ENCODE measurements at regions not wholly inside any gene's neighbourhood (a gene's known extent, or its start where the extent isn't known, plus 50 kb on each side); places are given as distances from the start of the nearest gene placed in this dataset.

DNA sequence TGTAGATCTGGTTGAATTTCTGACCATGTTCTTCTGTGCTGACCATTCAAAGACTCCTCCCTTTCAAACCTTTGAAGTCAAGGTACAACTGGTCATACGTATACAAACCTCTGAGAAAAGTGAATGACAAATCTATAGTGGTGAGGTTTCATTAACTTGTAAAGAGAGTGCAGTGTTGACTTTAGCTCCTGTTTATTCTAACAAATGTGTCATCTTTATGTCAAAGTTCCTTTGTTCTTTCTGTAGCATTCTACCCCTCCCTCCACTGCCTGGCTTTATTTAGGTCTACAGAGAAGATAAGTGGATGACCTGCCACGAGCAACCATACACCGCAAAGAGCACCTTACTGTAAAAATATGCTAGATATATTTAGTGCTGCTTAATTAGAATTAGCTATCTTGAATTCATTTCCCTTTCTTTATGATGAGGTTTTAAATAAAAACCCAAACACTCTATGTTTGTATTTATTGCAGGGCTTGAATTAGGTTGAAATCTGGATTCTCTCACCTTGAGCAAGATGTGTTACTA is 520.0 kb upstream of the CDH11 start:
- TF ChIP-seq POLR2A (IDR thresholded peaks at IDR 0.05) = no peak
- TF ChIP-seq, protein P1, sequence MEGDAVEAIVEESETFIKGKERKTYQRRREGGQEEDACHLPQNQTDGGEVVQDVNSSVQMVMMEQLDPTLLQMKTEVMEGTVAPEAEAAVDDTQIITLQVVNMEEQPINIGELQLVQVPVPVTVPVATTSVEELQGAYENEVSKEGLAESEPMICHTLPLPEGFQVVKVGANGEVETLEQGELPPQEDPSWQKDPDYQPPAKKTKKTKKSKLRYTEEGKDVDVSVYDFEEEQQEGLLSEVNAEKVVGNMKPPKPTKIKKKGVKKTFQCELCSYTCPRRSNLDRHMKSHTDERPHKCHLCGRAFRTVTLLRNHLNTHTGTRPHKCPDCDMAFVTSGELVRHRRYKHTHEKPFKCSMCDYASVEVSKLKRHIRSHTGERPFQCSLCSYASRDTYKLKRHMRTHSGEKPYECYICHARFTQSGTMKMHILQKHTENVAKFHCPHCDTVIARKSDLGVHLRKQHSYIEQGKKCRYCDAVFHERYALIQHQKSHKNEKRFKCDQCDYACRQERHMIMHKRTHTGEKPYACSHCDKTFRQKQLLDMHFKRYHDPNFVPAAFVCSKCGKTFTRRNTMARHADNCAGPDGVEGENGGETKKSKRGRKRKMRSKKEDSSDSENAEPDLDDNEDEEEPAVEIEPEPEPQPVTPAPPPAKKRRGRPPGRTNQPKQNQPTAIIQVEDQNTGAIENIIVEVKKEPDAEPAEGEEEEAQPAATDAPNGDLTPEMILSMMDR (IDR thresholded peaks at IDR 0.05) = no peak

Measured in Peyer's patch (tissue), 4 donors.